ENCODE measurements at regions not wholly inside any gene's neighbourhood (a gene's known extent, or its start where the extent isn't known, plus 50 kb on each side); places are given as distances from the start of the nearest gene placed in this dataset.

- Histone ChIP-seq H3K4me3 (no peak overlapping the region), H3K36me3 (ENCODE audit: low read depth, missing control alignments) (no peaks in the 10 kb centered on the region), H3K9me3 (no peaks in the 10 kb centered on the region), H3K4me1 (no peaks in the 10 kb centered on the region), H3K27me3 (no peaks in the 10 kb centered on the region), H3K27ac (no peak overlapping the region)
- no peak for TF ChIP-seq POLR2A (IDR thresholded peaks at IDR 0.05)
- TF ChIP-seq, protein P1, sequence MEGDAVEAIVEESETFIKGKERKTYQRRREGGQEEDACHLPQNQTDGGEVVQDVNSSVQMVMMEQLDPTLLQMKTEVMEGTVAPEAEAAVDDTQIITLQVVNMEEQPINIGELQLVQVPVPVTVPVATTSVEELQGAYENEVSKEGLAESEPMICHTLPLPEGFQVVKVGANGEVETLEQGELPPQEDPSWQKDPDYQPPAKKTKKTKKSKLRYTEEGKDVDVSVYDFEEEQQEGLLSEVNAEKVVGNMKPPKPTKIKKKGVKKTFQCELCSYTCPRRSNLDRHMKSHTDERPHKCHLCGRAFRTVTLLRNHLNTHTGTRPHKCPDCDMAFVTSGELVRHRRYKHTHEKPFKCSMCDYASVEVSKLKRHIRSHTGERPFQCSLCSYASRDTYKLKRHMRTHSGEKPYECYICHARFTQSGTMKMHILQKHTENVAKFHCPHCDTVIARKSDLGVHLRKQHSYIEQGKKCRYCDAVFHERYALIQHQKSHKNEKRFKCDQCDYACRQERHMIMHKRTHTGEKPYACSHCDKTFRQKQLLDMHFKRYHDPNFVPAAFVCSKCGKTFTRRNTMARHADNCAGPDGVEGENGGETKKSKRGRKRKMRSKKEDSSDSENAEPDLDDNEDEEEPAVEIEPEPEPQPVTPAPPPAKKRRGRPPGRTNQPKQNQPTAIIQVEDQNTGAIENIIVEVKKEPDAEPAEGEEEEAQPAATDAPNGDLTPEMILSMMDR (IDR thresholded peaks at IDR 0.05) = no peak
- WGBS, 2 donors = 62 to 72% methylated on average over 3 of the region's 3 CpGs
- DNase-seq = no peak
- intact Hi-C loops (cut with DNase I; ENCODE audit: low total_unique reads) = no loop called here
Observed at GRCh38 chr5:28967848-28968247, 1929.5 kb upstream of the CDH9 start.

DNA sequence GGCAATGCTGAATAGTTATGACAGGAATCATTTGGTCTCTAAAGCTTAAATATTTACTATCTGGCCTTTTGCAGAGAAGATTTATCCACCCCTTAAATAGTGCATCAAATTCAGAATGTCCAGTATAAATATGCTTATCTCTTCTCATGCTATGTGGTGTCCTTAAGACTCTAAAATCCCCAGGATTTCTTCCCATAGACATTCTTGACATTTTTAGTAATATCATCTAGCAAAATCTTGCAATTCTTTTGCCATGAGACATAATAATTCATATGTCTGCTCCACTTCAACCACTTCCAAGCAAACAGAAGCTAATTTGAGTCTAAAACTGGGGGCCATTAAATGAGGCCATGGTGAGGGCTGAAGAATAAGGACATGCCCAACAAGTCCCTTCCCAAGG lies 1923.4 kb upstream of the CDH9 start:
- no peak overlapping the region for H3K4me3 ChIP-seq
- intact Hi-C loops (cut with DNase I; ENCODE audit: low total_unique reads) = no loop called here

GRCh38 chr5:28958581-28958980 lies 1920.2 kb upstream of the CDH9 start:
- DNase-seq = no peak
- H3K4me3 ChIP-seq = no peak overlapping the region
- TF ChIP-seq, protein P1 (IDR thresholded peaks at IDR 0.05) = no peak
- no peak for TF ChIP-seq POLR2A (IDR thresholded peaks at IDR 0.05)
- H3K36me3 ChIP-seq (ENCODE audit: low read depth, missing control alignments) = no peaks in the 10 kb centered on the region
- H3K4me1 ChIP-seq = no peaks in the 10 kb centered on the region
- 75 to 89% methylated on average over 2 of the region's 2 CpGs for WGBS, 2 donors
- intact Hi-C loops (cut with DNase I; ENCODE audit: low total_unique reads) = no loop called here
- H3K27me3 ChIP-seq = no peaks in the 10 kb centered on the region
- H3K27ac ChIP-seq = no peak overlapping the region
- no peaks in the 10 kb centered on the region for H3K9me3 ChIP-seq

More for the DNA sequence above, 1923.4 kb upstream of the CDH9 start:
- TF ChIP-seq POLR2A (IDR thresholded peaks at IDR 0.05) = no peak
- TF ChIP-seq, protein P1 (IDR thresholded peaks at IDR 0.05) = no peak
- Histone ChIP-seq H3K27ac (no peak overlapping the region), H3K27me3 (no peaks in the 10 kb centered on the region), H3K36me3 (ENCODE audit: low read depth, missing control alignments) (no peaks in the 10 kb centered on the region), H3K4me1 (no peaks in the 10 kb centered on the region), H3K9me3 (no peaks in the 10 kb centered on the region)
- no peak for DNase-seq

DNA sequence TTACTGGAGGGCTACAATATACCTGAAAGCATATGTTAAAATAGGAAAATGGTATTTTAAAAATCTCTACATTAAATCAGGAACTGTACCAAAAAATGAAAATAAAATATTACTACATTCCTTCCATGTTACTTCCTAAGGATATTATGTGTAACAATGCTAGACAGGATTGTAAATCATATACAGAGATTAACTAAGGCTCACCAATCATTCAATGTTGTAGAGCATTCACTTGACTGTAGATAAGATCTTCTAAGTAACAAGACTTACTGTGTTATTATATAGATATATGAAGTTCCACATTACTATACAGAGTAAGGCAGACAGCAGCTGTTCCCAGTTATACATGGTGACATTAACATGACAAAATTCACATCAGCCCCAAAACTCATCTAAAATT lies 1919.1 kb upstream of the CDH9 start:
- TF ChIP-seq POLR2A (IDR thresholded peaks at IDR 0.05) = no peak
- TF ChIP-seq, protein P1 (IDR thresholded peaks at IDR 0.05) = no peak
- intact Hi-C loops (cut with DNase I; ENCODE audit: low total_unique reads) = no loop called here
- Histone ChIP-seq H3K4me3 (no peak overlapping the region), H3K4me1 (no peaks in the 10 kb centered on the region), H3K36me3 (ENCODE audit: low read depth, missing control alignments) (no peaks in the 10 kb centered on the region), H3K27me3 (no peaks in the 10 kb centered on the region), H3K27ac (no peak overlapping the region), H3K9me3 (no peaks in the 10 kb centered on the region)
- no peak for DNase-seq

- no peaks in the 10 kb centered on the region for H3K27me3 ChIP-seq
- intact Hi-C loops (cut with DNase I; ENCODE audit: low total_unique reads) = no loop called here
- 90 to 91% methylated on average over 4 of the region's 4 CpGs for WGBS, 2 donors
- DNase-seq = no peak
- H3K4me3 ChIP-seq = no peak overlapping the region
- no peak overlapping the region for H3K27ac ChIP-seq
- no peaks in the 10 kb centered on the region for H3K9me3 ChIP-seq
- H3K4me1 ChIP-seq = no peaks in the 10 kb centered on the region
- H3K36me3 ChIP-seq (ENCODE audit: low read depth, missing control alignments) = no peaks in the 10 kb centered on the region
- TF ChIP-seq, protein P1 (IDR thresholded peaks at IDR 0.05) = no peak
- no peak for TF ChIP-seq POLR2A (IDR thresholded peaks at IDR 0.05)
Observed at GRCh38 chr5:28954074-28954473, 1915.7 kb upstream of the CDH9 start.

Measured in testis (tissue), 2 donors.